ENCODE measurements at regions not wholly inside any gene's neighbourhood (a gene's known extent, or its start where the extent isn't known, plus 50 kb on each side); places are given as distances from the start of the nearest gene placed in this dataset.

- no peak overlapping the region for H3K4me2 ChIP-seq (ENCODE audit: low read length)
- peaks cover 17% of the 10 kb centered on the region; the same call in 1 of the 2 replicates for H3K27me3 ChIP-seq (ENCODE audit: control insufficient read depth, low read length)
- H3K4me3 ChIP-seq (ENCODE audit: low read length), result no peak overlapping the region
- H3K27ac ChIP-seq (ENCODE audit: low read depth, low read length), result no peak overlapping the region
- H3F3A ChIP-seq (ENCODE audit: control insufficient read depth, insufficient read depth), result no peaks in the 10 kb centered on the region
- H3K9me3 ChIP-seq (ENCODE audit: control insufficient read depth, insufficient read depth, low read length), result no peaks in the 10 kb centered on the region
- TF ChIP-seq, protein P1, sequence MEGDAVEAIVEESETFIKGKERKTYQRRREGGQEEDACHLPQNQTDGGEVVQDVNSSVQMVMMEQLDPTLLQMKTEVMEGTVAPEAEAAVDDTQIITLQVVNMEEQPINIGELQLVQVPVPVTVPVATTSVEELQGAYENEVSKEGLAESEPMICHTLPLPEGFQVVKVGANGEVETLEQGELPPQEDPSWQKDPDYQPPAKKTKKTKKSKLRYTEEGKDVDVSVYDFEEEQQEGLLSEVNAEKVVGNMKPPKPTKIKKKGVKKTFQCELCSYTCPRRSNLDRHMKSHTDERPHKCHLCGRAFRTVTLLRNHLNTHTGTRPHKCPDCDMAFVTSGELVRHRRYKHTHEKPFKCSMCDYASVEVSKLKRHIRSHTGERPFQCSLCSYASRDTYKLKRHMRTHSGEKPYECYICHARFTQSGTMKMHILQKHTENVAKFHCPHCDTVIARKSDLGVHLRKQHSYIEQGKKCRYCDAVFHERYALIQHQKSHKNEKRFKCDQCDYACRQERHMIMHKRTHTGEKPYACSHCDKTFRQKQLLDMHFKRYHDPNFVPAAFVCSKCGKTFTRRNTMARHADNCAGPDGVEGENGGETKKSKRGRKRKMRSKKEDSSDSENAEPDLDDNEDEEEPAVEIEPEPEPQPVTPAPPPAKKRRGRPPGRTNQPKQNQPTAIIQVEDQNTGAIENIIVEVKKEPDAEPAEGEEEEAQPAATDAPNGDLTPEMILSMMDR (IDR thresholded peaks at IDR 0.05; ENCODE audit: low read depth, low read length, poor library complexity, severe bottlenecking), result no peak
- no peak for TF ChIP-seq EZH2phosphoT487 (IDR thresholded peaks at IDR 0.05; ENCODE audit: borderline replicate concordance, low read length)
- H3K9me2 ChIP-seq (replicated peaks; ENCODE audit: control insufficient read depth, low read length), result no peaks in the 10 kb centered on the region
- no peaks in the 10 kb centered on the region for H3K36me3 ChIP-seq (ENCODE audit: control insufficient read depth, low read length)
- H4K20me1 ChIP-seq (ENCODE audit: control insufficient read depth, insufficient read depth, low read depth, low read length), result no peaks in the 10 kb centered on the region
- no peaks in the 10 kb centered on the region for H3K79me2 ChIP-seq (ENCODE audit: control insufficient read depth, low read length)
- H3K4me1 ChIP-seq (ENCODE audit: control insufficient read depth, low read length), result no peaks in the 10 kb centered on the region
Measured at GRCh38 chr5:68440651-68441050, 225.1 kb downstream of the PIK3R1 start.

GRCh38 chr5:68441309-68442073 lies 225.9 kb downstream of the PIK3R1 start:
- no peak overlapping the region for H3K27ac ChIP-seq (ENCODE audit: low read depth, low read length)
- H3K4me1 ChIP-seq (ENCODE audit: control insufficient read depth, low read length), result no peaks in the 10 kb centered on the region
- peaks cover 17% of the 10 kb centered on the region; the same call in 1 of the 2 replicates for H3K27me3 ChIP-seq (ENCODE audit: control insufficient read depth, low read length)
- H3F3A ChIP-seq (ENCODE audit: control insufficient read depth, insufficient read depth), result no peaks in the 10 kb centered on the region
- H4K20me1 ChIP-seq (ENCODE audit: control insufficient read depth, insufficient read depth, low read depth, low read length), result no peaks in the 10 kb centered on the region
- no peak overlapping the region for H3K4me3 ChIP-seq (ENCODE audit: low read length)
- TF ChIP-seq EZH2phosphoT487 (IDR thresholded peaks at IDR 0.05; ENCODE audit: borderline replicate concordance, low read length), result no peak
- TF ChIP-seq, protein P1 (IDR thresholded peaks at IDR 0.05; ENCODE audit: low read depth, low read length, poor library complexity, severe bottlenecking), result no peak
- H3K36me3 ChIP-seq (ENCODE audit: control insufficient read depth, low read length), result no peaks in the 10 kb centered on the region
- H3K4me2 ChIP-seq (ENCODE audit: low read length), result no peak overlapping the region
- no peaks in the 10 kb centered on the region for H3K9me2 ChIP-seq (replicated peaks; ENCODE audit: control insufficient read depth, low read length)
- H3K9me3 ChIP-seq (ENCODE audit: control insufficient read depth, insufficient read depth, low read length), result no peaks in the 10 kb centered on the region
- H3K79me2 ChIP-seq (ENCODE audit: control insufficient read depth, low read length), result no peaks in the 10 kb centered on the region

DNA sequence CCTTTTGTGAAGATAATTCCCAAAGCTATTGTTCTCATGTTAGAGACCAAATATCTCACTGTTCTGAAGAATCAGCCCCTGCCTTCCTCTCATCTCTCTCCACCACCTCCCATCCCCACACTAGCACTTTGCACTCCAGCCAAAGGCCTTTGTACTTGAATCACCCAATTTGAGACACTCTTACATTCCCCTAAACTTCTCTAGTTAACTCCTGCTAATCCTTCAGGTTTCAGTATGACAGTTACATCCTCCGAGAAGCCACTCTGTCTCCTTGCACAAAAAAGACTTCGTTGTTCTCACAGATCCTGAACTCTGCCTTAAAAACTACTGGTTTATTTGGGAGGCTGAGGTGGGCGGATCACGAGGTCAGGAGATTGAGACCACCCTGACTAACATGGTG lies 227.5 kb downstream of the PIK3R1 start:
- no peaks in the 10 kb centered on the region for H3K36me3 ChIP-seq (ENCODE audit: control insufficient read depth, low read length)
- no peaks in the 10 kb centered on the region for H3K79me2 ChIP-seq (ENCODE audit: control insufficient read depth, low read length)
- H3K9me2 ChIP-seq (replicated peaks; ENCODE audit: control insufficient read depth, low read length), result no peaks in the 10 kb centered on the region
- H3K27me3 ChIP-seq (ENCODE audit: control insufficient read depth, low read length), result peaks cover 17% of the 10 kb centered on the region; the same call in 1 of the 2 replicates
- H3K9me3 ChIP-seq (ENCODE audit: control insufficient read depth, insufficient read depth, low read length), result no peaks in the 10 kb centered on the region
- no peak overlapping the region for H3K4me3 ChIP-seq (ENCODE audit: low read length)
- no peak overlapping the region for H3K27ac ChIP-seq (ENCODE audit: low read depth, low read length)
- no peaks in the 10 kb centered on the region for H3K4me1 ChIP-seq (ENCODE audit: control insufficient read depth, low read length)
- H3F3A ChIP-seq (ENCODE audit: control insufficient read depth, insufficient read depth), result no peaks in the 10 kb centered on the region
- TF ChIP-seq, protein P1 (IDR thresholded peaks at IDR 0.05; ENCODE audit: low read depth, low read length, poor library complexity, severe bottlenecking), result no peak
- TF ChIP-seq EZH2phosphoT487 (IDR thresholded peaks at IDR 0.05; ENCODE audit: borderline replicate concordance, low read length), result no peak
- H4K20me1 ChIP-seq (ENCODE audit: control insufficient read depth, insufficient read depth, low read depth, low read length), result no peaks in the 10 kb centered on the region
- no peak overlapping the region for H3K4me2 ChIP-seq (ENCODE audit: low read length)

Data from DOHH2 (cell line).